Esophagus muscularis mucosa (tissue), 3 donors: ENCODE measurements at regions not wholly inside any gene's neighbourhood (a gene's known extent, or its start where the extent isn't known, plus 50 kb on each side); places are given as distances from the start of the nearest gene placed in this dataset.

ENCODE experiments used
- CTCF ChIP-seq, 3 experiments: fragments of 200-600 bp in 2 of 3; fragments of 450-650 bp in 1 of 3; sonication (generic) in 2 of 3; IDR thresholded peaks; one replicate each; pipeline ENCODE4 v1.5.1; 2017 to 2019; ENCODE audit warnings: antibody characterized with exemption in 3 of 3, mild to moderate bottlenecking in 2 of 3, moderate library complexity in 1 of 3
- EP300 ChIP-seq: sonication (generic); formaldehyde crosslinking; IDR thresholded peaks from one replicate; pipeline ENCODE4 v1.6.1; 2017; ENCODE audit warnings: antibody characterized with exemption

- TF ChIP-seq CTCF (IDR thresholded peaks at IDR 0.05): no peak
- no peak for TF ChIP-seq EP300
Measured at GRCh38 chr20:29299811-29300578, 1957.5 kb upstream of the DEFB115 start.
